ENCODE measurements at regions not wholly inside any gene's neighbourhood (a gene's known extent, or its start where the extent isn't known, plus 50 kb on each side); places are given as distances from the start of the nearest gene placed in this dataset.

- TF ChIP-seq POLR2A (IDR thresholded peaks at IDR 0.05) (no peak), CTCF (IDR thresholded peaks at IDR 0.05) (no peak)
These were observed 762.7 kb downstream of the NTRK3 start for GRCh38 chr15:87493803-87494202.
